A549 (cell line): ENCODE measurements at regions not wholly inside any gene's neighbourhood (a gene's known extent, or its start where the extent isn't known, plus 50 kb on each side); places are given as distances from the start of the nearest gene placed in this dataset.

ENCODE experiments used
- CEBPB ChIP-seq, 2 experiments: fragments of >200 bp in 1 of 2; sonication (Bioruptor Twin) in 1 of 2; formaldehyde crosslinking in 1 of 2; IDR thresholded peaks; 2 replicates each; pipeline ENCODE4 v1.6.1; 2012 to 2016
- EP300 ChIP-seq, 2 experiments: fragments of >200 bp; sonication (Bioruptor Twin); formaldehyde crosslinking; IDR thresholded peaks; 2 replicates in 1 of 2; 3 replicates in 1 of 2; pipeline ENCODE4 v1.6.1; 2016 to 2017
- FOSL2 ChIP-seq, 2 experiments: fragments of 450-650 bp in 1 of 2; fragments of >200 bp in 1 of 2; sonication (Bioruptor Twin) in 1 of 2; formaldehyde crosslinking; IDR thresholded peaks; 2 replicates each; pipeline versions ENCODE4 v1.5.0 to v1.6.1; 2016 to 2020; ENCODE audit warnings: mild to moderate bottlenecking in 1 of 2, moderate library complexity in 1 of 2
- JUN ChIP-seq, 2 experiments: fragments of >200 bp; sonication (Bioruptor Twin); formaldehyde crosslinking; IDR thresholded peaks; 2 replicates in 1 of 2; 3 replicates in 1 of 2; pipeline ENCODE4 v1.6.1; 2016 to 2017
- KDM5A ChIP-seq: fragments of 200-600 bp; sonication (generic); IDR thresholded peaks from 2 replicates; pipeline ENCODE4 v1.6.1; 2016; ENCODE audit warnings: antibody characterized with exemption, mild to moderate bottlenecking
- MAFK ChIP-seq: fragments of 450-650 bp; IDR thresholded peaks from 2 replicates; pipeline ENCODE4 v1.6.1; 2014; ENCODE audit not compliant: partially characterized antibody
- POLR2A ChIP-seq: IDR thresholded peaks from 2 replicates; pipeline ENCODE4 v1.6.1; 2012; ENCODE audit warnings: mild to moderate bottlenecking, low read length
- SMC3 ChIP-seq: fragments of >200 bp; sonication (Bioruptor Twin); formaldehyde crosslinking; IDR thresholded peaks from 3 replicates; pipeline ENCODE4 v1.6.1; 2018; ENCODE audit warnings: inconsistent platforms
- SREBF2 ChIP-seq: fragments of 450-650 bp; IDR thresholded peaks from 2 replicates; pipeline ENCODE4 v1.6.1; 2014; ENCODE audit warnings: mild to moderate bottlenecking, moderate library complexity
- ZSCAN20 ChIP-seq: fragments of 250-450 bp; sonication (Bioruptor Pico); IDR thresholded peaks from 2 replicates; pipeline ENCODE4 v1.8.0; 2022; ENCODE audit warnings: mild to moderate bottlenecking, moderate library complexity
- TF ChIP-seq, protein P1 (sequence below): IDR thresholded peaks from 2 replicates; pipeline ENCODE4 v1.6.1; 2012
- TF ChIP-seq, protein P2 (sequence below): fragments of >200 bp; sonication (Bioruptor Twin); formaldehyde crosslinking; IDR thresholded peaks from 3 replicates; pipeline ENCODE4 v1.5.1; 2016
- TF ChIP-seq, protein P3 (sequence below): fragments of 200-600 bp; sonication (generic); IDR thresholded peaks from 2 replicates; pipeline ENCODE4 v1.6.1; 2016; ENCODE audit warnings: antibody characterized with exemption, mild to moderate bottlenecking, moderate library complexity

DNA sequence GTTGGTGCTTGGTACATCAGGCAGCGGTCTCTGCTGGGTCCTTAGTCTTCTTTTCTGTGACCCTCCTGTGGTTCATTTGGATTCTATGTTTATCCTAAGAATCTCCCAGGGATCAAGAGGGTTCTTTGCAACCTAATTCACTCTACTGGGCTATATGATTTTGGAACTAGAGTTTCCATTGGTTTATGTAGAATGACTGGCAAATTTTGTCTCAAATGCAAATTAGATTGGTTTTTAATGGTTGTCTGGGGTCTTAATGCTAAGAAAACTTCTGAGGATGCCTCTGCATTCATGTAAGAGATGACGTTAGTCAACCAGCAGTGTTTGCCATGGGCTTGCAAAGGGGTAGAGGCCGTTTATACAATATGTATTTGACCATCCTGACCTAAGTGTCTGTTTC lies 129.8 kb upstream of the ZFP64 start:
- no peak for TF ChIP-seq FOSL2 (IDR thresholded peaks at IDR 0.05)
- TF ChIP-seq FOSL2 (CRISPR knock-in tag; IDR thresholded peaks at IDR 0.05), result no peak
- TF ChIP-seq, protein P1, sequence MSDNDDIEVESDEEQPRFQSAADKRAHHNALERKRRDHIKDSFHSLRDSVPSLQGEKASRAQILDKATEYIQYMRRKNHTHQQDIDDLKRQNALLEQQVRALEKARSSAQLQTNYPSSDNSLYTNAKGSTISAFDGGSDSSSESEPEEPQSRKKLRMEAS, result no peak
- TF ChIP-seq ZSCAN20 (CRISPR knock-in tag), result no peak
- TF ChIP-seq CEBPB (IDR thresholded peaks at IDR 0.05), result no peak
- TF ChIP-seq JUN (IDR thresholded peaks at IDR 0.05), result no peak
- no peak for TF ChIP-seq POLR2A
- TF ChIP-seq KDM5A, result no peak
- TF ChIP-seq SMC3, result no peak
- TF ChIP-seq, protein P2, sequence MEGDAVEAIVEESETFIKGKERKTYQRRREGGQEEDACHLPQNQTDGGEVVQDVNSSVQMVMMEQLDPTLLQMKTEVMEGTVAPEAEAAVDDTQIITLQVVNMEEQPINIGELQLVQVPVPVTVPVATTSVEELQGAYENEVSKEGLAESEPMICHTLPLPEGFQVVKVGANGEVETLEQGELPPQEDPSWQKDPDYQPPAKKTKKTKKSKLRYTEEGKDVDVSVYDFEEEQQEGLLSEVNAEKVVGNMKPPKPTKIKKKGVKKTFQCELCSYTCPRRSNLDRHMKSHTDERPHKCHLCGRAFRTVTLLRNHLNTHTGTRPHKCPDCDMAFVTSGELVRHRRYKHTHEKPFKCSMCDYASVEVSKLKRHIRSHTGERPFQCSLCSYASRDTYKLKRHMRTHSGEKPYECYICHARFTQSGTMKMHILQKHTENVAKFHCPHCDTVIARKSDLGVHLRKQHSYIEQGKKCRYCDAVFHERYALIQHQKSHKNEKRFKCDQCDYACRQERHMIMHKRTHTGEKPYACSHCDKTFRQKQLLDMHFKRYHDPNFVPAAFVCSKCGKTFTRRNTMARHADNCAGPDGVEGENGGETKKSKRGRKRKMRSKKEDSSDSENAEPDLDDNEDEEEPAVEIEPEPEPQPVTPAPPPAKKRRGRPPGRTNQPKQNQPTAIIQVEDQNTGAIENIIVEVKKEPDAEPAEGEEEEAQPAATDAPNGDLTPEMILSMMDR, result no peak
- TF ChIP-seq, protein P3, sequence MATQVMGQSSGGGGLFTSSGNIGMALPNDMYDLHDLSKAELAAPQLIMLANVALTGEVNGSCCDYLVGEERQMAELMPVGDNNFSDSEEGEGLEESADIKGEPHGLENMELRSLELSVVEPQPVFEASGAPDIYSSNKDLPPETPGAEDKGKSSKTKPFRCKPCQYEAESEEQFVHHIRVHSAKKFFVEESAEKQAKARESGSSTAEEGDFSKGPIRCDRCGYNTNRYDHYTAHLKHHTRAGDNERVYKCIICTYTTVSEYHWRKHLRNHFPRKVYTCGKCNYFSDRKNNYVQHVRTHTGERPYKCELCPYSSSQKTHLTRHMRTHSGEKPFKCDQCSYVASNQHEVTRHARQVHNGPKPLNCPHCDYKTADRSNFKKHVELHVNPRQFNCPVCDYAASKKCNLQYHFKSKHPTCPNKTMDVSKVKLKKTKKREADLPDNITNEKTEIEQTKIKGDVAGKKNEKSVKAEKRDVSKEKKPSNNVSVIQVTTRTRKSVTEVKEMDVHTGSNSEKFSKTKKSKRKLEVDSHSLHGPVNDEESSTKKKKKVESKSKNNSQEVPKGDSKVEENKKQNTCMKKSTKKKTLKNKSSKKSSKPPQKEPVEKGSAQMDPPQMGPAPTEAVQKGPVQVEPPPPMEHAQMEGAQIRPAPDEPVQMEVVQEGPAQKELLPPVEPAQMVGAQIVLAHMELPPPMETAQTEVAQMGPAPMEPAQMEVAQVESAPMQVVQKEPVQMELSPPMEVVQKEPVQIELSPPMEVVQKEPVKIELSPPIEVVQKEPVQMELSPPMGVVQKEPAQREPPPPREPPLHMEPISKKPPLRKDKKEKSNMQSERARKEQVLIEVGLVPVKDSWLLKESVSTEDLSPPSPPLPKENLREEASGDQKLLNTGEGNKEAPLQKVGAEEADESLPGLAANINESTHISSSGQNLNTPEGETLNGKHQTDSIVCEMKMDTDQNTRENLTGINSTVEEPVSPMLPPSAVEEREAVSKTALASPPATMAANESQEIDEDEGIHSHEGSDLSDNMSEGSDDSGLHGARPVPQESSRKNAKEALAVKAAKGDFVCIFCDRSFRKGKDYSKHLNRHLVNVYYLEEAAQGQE, result no peak
- TF ChIP-seq EP300 (IDR thresholded peaks at IDR 0.05), result no peak
- no peak for TF ChIP-seq MAFK
- no peak for TF ChIP-seq SREBF2
